ENCODE measurements at regions not wholly inside any gene's neighbourhood (a gene's known extent, or its start where the extent isn't known, plus 50 kb on each side); places are given as distances from the start of the nearest gene placed in this dataset.

DNA sequence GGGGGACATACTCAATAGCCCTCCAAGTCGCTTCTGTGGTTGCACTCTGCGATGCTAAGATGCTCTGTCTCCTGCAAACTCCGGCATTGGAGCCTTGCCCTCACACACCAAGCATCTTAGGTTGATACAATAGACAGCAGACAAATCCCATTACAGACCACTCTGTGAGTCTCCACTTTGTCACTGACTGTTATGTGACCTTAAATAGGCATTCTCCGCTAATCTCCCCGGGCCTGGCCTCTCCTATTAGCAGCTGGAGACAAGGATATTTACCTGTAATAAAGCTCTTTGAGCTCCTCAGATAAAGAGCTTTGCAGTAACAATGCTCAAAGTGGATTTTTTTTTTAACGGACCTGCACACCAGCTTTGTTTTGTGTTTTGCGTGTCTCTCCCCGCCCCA, 479.7 kb upstream of the TBX3 start:
- TF ChIP-seq, protein P1, sequence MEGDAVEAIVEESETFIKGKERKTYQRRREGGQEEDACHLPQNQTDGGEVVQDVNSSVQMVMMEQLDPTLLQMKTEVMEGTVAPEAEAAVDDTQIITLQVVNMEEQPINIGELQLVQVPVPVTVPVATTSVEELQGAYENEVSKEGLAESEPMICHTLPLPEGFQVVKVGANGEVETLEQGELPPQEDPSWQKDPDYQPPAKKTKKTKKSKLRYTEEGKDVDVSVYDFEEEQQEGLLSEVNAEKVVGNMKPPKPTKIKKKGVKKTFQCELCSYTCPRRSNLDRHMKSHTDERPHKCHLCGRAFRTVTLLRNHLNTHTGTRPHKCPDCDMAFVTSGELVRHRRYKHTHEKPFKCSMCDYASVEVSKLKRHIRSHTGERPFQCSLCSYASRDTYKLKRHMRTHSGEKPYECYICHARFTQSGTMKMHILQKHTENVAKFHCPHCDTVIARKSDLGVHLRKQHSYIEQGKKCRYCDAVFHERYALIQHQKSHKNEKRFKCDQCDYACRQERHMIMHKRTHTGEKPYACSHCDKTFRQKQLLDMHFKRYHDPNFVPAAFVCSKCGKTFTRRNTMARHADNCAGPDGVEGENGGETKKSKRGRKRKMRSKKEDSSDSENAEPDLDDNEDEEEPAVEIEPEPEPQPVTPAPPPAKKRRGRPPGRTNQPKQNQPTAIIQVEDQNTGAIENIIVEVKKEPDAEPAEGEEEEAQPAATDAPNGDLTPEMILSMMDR (IDR thresholded peaks at IDR 0.05), result no peak
- TF ChIP-seq POLR2AphosphoS5 (IDR thresholded peaks at IDR 0.05), result no peak
